WTC11 (cell line): ENCODE measurements at regions not wholly inside any gene's neighbourhood (a gene's known extent, or its start where the extent isn't known, plus 50 kb on each side); places are given as distances from the start of the nearest gene placed in this dataset.

ENCODE experiments used
- ATAC-seq: fragments of 200-7000 bp; cut with Tn5 transposase; 2 replicates; pipeline ENCODE4 v1.10.0; 2021; ENCODE audit warnings: mild to moderate bottlenecking, moderate library complexity
- CTCF ChIA-PET: fragments of 300-600 bp; sonication (Branson Sonifier 250); formaldehyde crosslinking; loops from one replicate; lab custom pipeline; 2021; ENCODE audit warnings: antibody characterized with exemption; lab: Charles Lee
- POLR2A ChIA-PET: fragments of 350-600 bp; sonication (Branson Sonifier 250); formaldehyde crosslinking; loops from one replicate; lab custom pipeline; 2021; ENCODE audit warnings: antibody characterized with exemption; lab: Charles Lee
- DNase-seq: peaks from one replicate; pipeline ENCODE4 v3.0.0; 2021; ENCODE audit warnings: low spot score
- H3K27ac Mint-ChIP-seq: 2 replicates; pipeline ENCODE4 v1.8.0; 2021; ENCODE audit warnings: mixed read lengths
- H3K27me3 Mint-ChIP-seq: 2 replicates; pipeline ENCODE4 v1.8.0; 2021; ENCODE audit warnings: low read depth, mild to moderate bottlenecking, moderate library complexity, mixed read lengths
- H3K36me3 Mint-ChIP-seq: 2 replicates; pipeline ENCODE4 v1.8.0; 2021; ENCODE audit warnings: mixed read lengths
- H3K4me1 Mint-ChIP-seq: 2 replicates; pipeline ENCODE4 v1.8.0; 2022; ENCODE audit warnings: mixed read lengths
- H3K4me3 Mint-ChIP-seq: 2 replicates; pipeline ENCODE4 v1.8.0; 2021; ENCODE audit warnings: mild to moderate bottlenecking, moderate library complexity, mixed read lengths
- H3K9me3 Mint-ChIP-seq: 2 replicates; pipeline ENCODE4 v1.8.0; 2021; ENCODE audit warnings: mixed read lengths
- ATF1 ChIP-seq: sonication (generic); formaldehyde crosslinking; IDR thresholded peaks from 2 replicates; pipeline ENCODE4 v1.8.1; 2023; ENCODE audit warnings: mild to moderate bottlenecking, moderate library complexity, missing genetic modification reagents
- CBFB ChIP-seq: sonication (generic); formaldehyde crosslinking; IDR thresholded peaks from 2 replicates; pipeline ENCODE4 v1.8.1; 2022; ENCODE audit warnings: mild to moderate bottlenecking, low read depth, missing genetic modification reagents
- CREM ChIP-seq: sonication (generic); formaldehyde crosslinking; IDR thresholded peaks from 2 replicates; pipeline ENCODE4 v1.8.1; 2022; ENCODE audit warnings: mild to moderate bottlenecking, missing genetic modification reagents, moderate library complexity
- EMX1 ChIP-seq: fragments of 250-450 bp; sonication (Bioruptor Pico); IDR thresholded peaks from 2 replicates; pipeline ENCODE4 v1.8.0; 2021; ENCODE audit warnings: mild to moderate bottlenecking
- FOXJ3 ChIP-seq: sonication (generic); formaldehyde crosslinking; IDR thresholded peaks from 2 replicates; pipeline ENCODE4 v1.9.0; 2021; ENCODE audit warnings: missing genetic modification reagents, mild to moderate bottlenecking, borderline replicate concordance
- IRF2 ChIP-seq: sonication (generic); formaldehyde crosslinking; IDR thresholded peaks from 2 replicates; pipeline ENCODE4 v1.8.0; 2022; ENCODE audit warnings: low read depth, missing genetic modification reagents, borderline replicate concordance
- NFYB ChIP-seq: sonication (generic); formaldehyde crosslinking; conservative IDR thresholded peaks from 2 replicates; pipeline ENCODE4 v1.8.0; 2022; ENCODE audit warnings: low read depth, missing genetic modification reagents
- OVOL2 ChIP-seq: fragments of 250-450 bp; sonication (Bioruptor Pico); IDR thresholded peaks from 2 replicates; pipeline ENCODE4 v1.9.0; 2021; ENCODE audit warnings: mild to moderate bottlenecking, borderline replicate concordance
- SOX15 ChIP-seq: fragments of 250-450 bp; sonication (Bioruptor Pico); IDR thresholded peaks from 2 replicates; pipeline ENCODE4 v1.9.0; 2021; ENCODE audit warnings: mild to moderate bottlenecking
- SP1 ChIP-seq: sonication (generic); formaldehyde crosslinking; conservative IDR thresholded peaks from 2 replicates; pipeline ENCODE4 v1.8.1; 2022; ENCODE audit warnings: missing genetic modification reagents
- TCF7 ChIP-seq: sonication (generic); formaldehyde crosslinking; IDR thresholded peaks from 2 replicates; pipeline ENCODE4 v1.8.0; 2022; ENCODE audit warnings: mild to moderate bottlenecking, low read depth, missing genetic modification reagents, moderate library complexity
- TEAD4 ChIP-seq: sonication (generic); formaldehyde crosslinking; IDR thresholded peaks from 2 replicates; pipeline ENCODE4 v1.8.0; 2022; ENCODE audit warnings: mild to moderate bottlenecking, missing genetic modification reagents
- TP53 ChIP-seq: sonication (generic); formaldehyde crosslinking; IDR thresholded peaks from 2 replicates; pipeline ENCODE4 v1.8.1; 2023; ENCODE audit warnings: mild to moderate bottlenecking, missing genetic modification reagents
- ZBTB21 ChIP-seq: sonication (generic); formaldehyde crosslinking; IDR thresholded peaks from 2 replicates; pipeline ENCODE4 v1.8.1; 2023; ENCODE audit warnings: mild to moderate bottlenecking, missing genetic modification reagents, borderline replicate concordance
- ZNF138 ChIP-seq: sonication (generic); formaldehyde crosslinking; conservative IDR thresholded peaks from 2 replicates; pipeline ENCODE4 v1.8.1; 2022; ENCODE audit warnings: mild to moderate bottlenecking, moderate library complexity, missing genetic modification reagents
- ZNF671 ChIP-seq: fragments of 250-450 bp; sonication (Bioruptor Pico); IDR thresholded peaks from 2 replicates; pipeline ENCODE4 v1.8.0; 2021; ENCODE audit warnings: mild to moderate bottlenecking
- TF ChIP-seq, protein P1 (sequence below): sonication (generic); formaldehyde crosslinking; IDR thresholded peaks from 2 replicates; pipeline ENCODE4 v1.8.1; 2022; ENCODE audit warnings: low read depth, missing genetic modification reagents, borderline replicate concordance
- TF ChIP-seq, protein P2 (sequence below): sonication (generic); formaldehyde crosslinking; IDR thresholded peaks from 2 replicates; pipeline ENCODE4 v1.8.0; 2022; ENCODE audit warnings: missing genetic modification reagents

DNA sequence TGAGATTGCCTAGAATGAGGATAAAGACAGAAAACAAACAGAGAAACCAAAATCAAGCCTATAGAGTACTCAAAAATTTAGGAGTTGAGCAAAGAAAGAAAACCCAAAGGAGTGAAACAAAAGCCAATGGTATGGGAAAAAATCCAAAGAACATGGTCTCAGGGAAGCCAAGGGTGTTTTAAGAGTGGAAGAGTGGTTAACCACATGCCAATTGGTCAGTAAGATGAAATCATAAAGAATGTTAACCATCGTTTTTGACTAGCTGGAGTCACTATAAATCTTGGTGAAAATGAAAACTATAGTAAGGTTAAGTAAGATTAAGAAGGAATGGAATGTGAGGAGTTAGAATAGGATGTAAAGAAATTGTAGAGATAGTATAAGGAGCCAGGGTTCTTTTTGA lies 64.7 kb upstream of the RPL34 start (continued):
- TF ChIP-seq TCF7 (CRISPR knock-in tag) (no peak), ZNF138 (no peak)

DNA sequence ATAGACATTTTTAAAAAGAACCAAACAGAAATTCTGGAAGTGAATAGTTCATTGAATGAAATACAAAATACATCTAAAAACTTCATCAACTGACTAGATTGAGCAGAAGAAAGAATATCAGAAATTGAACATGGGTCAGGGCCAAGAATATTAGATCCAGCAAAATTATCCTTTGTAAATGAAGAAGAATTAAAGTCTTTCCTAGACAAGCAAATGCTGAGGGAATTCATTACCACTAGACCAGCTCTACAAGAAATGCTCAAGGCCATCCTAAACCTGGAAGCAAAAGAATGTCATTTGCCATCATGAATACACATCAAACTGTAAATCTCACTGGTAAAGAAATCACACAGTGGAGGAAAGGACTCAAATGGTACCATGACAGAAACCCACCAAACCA lies 72.7 kb upstream of the RPL34 start:
- TF ChIP-seq IRF2 (CRISPR knock-in tag) (no peak), ATF1 (CRISPR knock-in tag) (no peak), OVOL2 (CRISPR knock-in tag) (no peak), CREM (CRISPR knock-in tag) (no peak), SP1 (CRISPR knock-in tag) (no peak), EMX1 (CRISPR knock-in tag) (no peak), FOXJ3 (CRISPR knock-in tag) (no peak)
- TF ChIP-seq, protein P1, sequence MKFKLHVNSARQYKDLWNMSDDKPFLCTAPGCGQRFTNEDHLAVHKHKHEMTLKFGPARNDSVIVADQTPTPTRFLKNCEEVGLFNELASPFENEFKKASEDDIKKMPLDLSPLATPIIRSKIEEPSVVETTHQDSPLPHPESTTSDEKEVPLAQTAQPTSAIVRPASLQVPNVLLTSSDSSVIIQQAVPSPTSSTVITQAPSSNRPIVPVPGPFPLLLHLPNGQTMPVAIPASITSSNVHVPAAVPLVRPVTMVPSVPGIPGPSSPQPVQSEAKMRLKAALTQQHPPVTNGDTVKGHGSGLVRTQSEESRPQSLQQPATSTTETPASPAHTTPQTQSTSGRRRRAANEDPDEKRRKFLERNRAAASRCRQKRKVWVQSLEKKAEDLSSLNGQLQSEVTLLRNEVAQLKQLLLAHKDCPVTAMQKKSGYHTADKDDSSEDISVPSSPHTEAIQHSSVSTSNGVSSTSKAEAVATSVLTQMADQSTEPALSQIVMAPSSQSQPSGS (CRISPR knock-in tag): no peak
- ATAC-seq (no peak), DNase-seq (no peak)
- CTCF ChIA-PET: interaction anchor here (1.4 kb wide), 1 partner anchor 25 kb away, joined by 4 read pairs; no protein-coding TSS in a partner anchor
- Mint-ChIP-seq H3K36me3 (peaks cover 5% of the 10 kb centered on the region; the same call in 1 of the 2 replicates), H3K27me3 (no peaks in the 10 kb centered on the region; the same call in 1 of the 2 replicates), H3K9me3 (peaks cover 14% of the 10 kb centered on the region), H3K27ac (no peak overlapping the region), H3K4me3 (no peak overlapping the region), H3K4me1 (0 out of 2 replicates have a peak, but pooled peaks cover 4% of the 10 kb centered on the region)
- POLR2A ChIA-PET: no interaction called here

DNA sequence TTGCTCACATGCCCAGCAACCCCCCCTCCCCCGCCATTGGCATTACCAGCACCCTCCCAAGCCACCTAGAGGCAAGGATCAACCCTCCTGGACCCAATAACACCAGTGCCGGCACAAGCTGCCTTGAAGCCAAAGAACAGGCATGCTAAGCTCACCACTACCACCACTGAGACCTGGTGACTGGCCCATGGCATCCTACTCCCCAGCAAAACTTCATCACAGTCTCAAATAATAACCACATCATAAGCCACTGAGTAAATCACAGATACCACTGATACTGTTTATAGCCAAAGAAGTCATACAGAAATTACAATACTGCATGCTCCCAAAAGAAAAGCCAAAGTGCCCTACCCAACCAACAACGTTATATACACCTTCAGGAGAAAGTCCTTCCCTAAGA lies 73.6 kb upstream of the RPL34 start:
- no peak overlapping the region for H3K4me3 Mint-ChIP-seq

DNA sequence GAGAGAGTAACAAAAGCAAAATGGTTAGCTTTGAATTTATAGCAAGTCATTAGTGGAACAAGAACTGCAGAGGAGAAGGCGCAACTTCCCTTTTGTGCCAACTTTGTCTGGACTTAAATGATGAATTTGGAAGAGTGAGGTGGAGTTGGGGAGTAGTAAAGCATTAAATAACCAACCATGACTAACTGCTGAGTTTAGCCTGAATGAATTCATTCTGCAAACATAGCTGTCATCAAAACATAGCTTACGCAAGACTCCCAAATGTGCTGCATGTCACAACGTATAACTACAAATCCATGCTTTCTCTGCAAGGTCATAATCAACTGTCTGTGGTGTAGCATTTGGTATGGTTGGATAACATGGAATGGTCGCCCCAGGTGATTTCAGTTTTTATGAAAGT lies 75.9 kb upstream of the RPL34 start:
- POLR2A ChIA-PET: no interaction called here
- Mint-ChIP-seq H3K4me1 (no peaks in the 10 kb centered on the region), H3K27me3 (peaks cover 2% of the 10 kb centered on the region; the same call in 1 of the 2 replicates)
- TF ChIP-seq SOX15 (CRISPR knock-in tag) (no peak), ZNF671 (CRISPR knock-in tag) (no peak), FOXJ3 (CRISPR knock-in tag) (no peak), ZNF138 (no peak), ZBTB21 (CRISPR knock-in tag) (no peak), IRF2 (CRISPR knock-in tag) (no peak)
- TF ChIP-seq, protein P2, sequence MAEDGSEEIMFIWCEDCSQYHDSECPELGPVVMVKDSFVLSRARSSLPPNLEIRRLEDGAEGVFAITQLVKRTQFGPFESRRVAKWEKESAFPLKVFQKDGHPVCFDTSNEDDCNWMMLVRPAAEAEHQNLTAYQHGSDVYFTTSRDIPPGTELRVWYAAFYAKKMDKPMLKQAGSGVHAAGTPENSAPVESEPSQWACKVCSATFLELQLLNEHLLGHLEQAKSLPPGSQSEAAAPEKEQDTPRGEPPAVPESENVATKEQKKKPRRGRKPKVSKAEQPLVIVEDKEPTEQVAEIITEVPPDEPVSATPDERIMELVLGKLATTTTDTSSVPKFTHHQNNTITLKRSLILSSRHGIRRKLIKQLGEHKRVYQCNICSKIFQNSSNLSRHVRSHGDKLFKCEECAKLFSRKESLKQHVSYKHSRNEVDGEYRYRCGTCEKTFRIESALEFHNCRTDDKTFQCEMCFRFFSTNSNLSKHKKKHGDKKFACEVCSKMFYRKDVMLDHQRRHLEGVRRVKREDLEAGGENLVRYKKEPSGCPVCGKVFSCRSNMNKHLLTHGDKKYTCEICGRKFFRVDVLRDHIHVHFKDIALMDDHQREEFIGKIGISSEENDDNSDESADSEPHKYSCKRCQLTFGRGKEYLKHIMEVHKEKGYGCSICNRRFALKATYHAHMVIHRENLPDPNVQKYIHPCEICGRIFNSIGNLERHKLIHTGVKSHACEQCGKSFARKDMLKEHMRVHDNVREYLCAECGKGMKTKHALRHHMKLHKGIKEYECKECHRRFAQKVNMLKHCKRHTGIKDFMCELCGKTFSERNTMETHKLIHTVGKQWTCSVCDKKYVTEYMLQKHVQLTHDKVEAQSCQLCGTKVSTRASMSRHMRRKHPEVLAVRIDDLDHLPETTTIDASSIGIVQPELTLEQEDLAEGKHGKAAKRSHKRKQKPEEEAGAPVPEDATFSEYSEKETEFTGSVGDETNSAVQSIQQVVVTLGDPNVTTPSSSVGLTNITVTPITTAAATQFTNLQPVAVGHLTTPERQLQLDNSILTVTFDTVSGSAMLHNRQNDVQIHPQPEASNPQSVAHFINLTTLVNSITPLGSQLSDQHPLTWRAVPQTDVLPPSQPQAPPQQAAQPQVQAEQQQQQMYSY (CRISPR knock-in tag): no peak
- TF ChIP-seq, all 79 proteins: peak for 0
- Mint-ChIP-seq H3K9me3 (peaks cover 14% of the 10 kb centered on the region), H3K4me3 (no peak overlapping the region), H3K36me3 (peaks cover 5% of the 10 kb centered on the region; the same call in 1 of the 2 replicates), H3K27ac (no peak overlapping the region)
- CTCF ChIA-PET: no interaction called here
- ATAC-seq (no peak), DNase-seq (no peak)

More for the DNA sequence above, 73.6 kb upstream of the RPL34 start:
- ChIA-PET CTCF (interaction anchor here (1.4 kb wide), 1 partner anchor 26 kb away, joined by 4 read pairs; no protein-coding TSS in a partner anchor), POLR2A (no interaction called here)
- Mint-ChIP-seq H3K36me3 (peaks cover 5% of the 10 kb centered on the region; the same call in 1 of the 2 replicates), H3K9me3 (peaks cover 14% of the 10 kb centered on the region), H3K4me1 (no peaks in the 10 kb centered on the region), H3K27ac (no peak overlapping the region), H3K27me3 (peaks cover 2% of the 10 kb centered on the region; the same call in 1 of the 2 replicates)
- TF ChIP-seq CBFB (no peak), TEAD4 (CRISPR knock-in tag) (no peak), TP53 (CRISPR knock-in tag) (no peak), NFYB (no peak)
- no peak for ATAC-seq
- DNase-seq: no peak
